Ecto neural progenitor cell (in vitro differentiated cells): ENCODE measurements at regions not wholly inside any gene's neighbourhood (a gene's known extent, or its start where the extent isn't known, plus 50 kb on each side); places are given as distances from the start of the nearest gene placed in this dataset.

ENCODE experiments used
- DNase-seq: peaks from one replicate; pipeline ENCODE4 v3.0.0-alpha.2; 2018; ENCODE audit warnings: low spot score

DNA sequence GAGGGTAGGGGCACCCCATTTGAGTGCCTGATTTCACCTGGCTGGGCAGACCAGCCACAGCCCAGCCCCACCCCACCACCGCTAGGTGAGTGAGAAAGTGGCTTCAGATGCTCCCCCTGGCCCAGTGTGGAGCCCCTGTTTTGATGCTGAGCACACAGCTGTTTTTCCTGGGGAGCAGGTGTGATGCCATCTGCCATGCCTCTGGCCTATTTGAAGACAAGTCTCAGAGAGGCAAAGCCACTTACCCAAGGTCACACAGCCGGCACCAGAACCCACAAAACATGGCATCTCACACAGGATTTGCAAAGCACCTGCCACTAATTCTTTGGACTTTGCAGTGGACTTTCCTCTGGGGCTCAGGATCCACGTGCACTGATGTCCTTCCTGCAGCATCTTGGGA, 131.3 kb downstream of the INHBB start:
- no peak for DNase-seq

DNA sequence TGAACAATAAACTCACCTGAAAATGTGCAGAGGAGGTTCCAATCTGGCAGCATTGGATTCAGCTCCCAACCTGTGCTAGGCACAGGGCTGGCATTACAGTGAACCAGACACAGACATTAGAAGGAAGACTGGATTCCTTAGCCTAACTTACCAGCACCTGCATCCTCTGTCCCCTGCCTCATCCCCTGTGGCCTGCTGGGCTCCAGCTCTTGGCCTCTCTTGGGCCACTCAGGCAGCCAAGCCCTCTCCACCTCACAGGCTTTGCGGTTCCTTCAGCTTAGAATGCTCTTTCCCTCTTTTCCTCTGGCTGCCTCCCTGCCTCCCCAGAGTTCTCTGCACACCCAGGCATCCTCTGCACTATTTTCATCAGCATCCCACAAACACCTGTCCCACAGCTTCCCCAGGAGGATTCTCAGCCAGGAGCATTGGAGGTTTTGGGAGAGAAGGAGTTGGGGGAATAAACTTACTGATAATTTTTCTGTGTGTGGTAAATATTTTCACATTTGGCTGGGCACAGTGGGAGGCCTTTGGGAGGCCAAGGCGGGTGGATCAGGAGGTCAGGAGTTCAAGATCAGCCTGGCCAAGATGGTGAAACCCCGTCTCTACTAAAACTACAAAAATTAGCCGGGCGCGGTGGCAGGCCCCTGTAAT, 132.0 kb downstream of the INHBB start:
- DNase-seq: no peak

DNA sequence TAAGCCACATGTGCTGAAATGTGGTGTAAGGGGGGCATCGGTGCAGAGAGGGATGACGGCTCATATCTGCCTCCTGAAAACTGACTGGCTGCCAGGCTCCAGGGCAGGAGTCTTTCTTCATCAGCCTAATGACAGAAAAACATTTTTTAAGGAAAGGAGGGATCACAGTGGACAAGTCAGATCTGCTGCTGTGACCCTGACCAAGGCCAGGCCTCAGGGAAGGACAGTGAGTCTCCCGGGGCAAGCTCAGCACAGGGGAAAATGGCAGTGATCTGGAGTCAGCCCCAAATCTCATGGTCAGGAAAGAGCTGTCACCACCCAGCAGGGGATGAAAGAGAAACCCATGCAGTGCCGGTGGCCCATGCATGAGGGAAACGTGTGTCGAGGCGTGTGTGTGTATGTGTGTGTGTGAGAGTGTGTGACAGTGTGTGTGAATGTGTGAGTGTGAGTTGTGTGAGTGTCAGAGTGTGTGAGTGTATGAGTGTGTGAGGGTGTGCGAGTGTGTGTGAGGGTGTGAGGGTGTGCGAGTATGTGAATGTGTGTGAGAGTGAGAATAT, 134.5 kb downstream of the INHBB start:
- DNase-seq: no peak

DNA sequence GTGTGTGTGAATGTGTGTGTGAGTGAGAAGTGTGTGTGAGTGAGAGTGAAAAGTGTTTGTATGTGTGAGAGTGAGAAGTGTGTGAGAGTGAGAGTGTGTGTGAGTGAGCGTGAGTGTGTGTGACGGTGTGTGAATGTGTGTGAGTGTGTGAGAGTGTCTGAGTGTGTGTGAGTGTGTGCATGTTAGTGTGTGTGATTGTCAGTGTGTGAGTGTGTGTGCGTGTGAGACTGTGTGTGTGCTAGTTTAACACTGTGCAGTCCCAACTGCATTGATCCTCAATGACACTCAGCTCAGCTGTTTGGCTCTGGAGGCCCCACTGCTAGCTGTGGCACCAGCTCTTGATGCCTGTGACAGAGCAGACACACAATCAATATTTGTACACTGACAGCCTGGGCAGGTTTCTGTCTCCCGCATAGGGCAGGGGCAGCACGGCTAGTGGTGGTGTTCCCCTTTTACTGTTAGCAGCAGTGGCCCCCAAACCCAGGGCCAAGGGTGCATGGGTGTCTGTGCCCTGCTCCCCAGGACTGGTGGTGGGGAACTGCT, 135.0 kb downstream of the INHBB start:
- no peak for DNase-seq

DNA sequence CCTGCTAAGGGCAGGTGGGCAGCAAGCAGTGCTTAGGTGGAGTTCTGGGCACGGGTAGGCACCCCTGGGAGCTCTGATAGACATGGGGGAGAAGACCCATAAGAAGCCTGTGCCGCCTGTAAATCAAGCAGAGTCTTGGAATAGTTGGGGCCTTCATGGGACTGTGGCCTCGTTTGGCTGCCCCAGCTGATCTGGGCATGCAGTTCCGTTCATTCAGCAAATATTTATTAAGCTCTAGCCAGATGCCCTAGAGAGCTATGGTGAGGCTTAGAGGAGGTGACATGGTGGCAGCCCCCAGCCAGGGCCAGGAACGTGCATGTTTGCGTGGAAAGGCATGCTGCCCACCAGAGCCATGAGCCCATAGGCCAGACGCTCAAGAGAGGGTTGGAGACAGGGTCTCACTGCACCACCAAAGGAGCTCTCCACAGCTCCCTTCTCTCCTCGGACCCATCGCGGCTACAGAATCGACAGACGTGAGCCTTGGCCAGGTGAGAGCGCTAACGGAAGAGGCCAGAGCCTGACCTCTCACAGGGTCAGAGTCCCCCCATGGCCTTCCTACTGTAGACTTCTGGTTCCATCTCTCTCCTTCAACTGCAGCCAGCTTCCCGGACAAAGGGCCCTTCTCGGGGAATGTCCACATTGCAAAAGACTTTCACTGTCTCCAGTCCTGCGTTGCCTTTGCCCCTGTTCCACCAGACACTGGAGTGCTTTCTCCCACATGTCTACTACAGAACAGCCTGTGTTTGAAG, 135.7 kb downstream of the INHBB start:
- no peak for DNase-seq

DNA sequence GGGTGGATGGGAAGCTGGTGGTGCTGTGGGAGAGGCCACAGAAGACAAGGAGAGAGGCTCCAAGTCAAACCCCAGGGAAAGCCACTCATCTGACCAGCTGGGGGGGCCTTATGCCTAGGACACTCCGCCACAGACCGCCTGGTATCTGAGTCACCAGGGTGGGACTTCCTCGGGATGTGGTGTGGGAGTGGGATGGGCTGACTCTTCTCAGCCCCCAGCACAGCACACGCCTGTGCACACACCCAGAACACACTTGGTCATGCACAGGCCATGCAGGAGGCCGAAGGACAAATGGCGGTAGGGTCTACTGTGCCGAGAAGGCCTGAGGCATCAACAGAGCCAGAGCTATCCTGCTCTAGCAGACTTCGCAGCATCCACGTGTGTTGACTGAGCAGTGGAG, 136.4 kb downstream of the INHBB start:
- DNase-seq: no peak

DNA sequence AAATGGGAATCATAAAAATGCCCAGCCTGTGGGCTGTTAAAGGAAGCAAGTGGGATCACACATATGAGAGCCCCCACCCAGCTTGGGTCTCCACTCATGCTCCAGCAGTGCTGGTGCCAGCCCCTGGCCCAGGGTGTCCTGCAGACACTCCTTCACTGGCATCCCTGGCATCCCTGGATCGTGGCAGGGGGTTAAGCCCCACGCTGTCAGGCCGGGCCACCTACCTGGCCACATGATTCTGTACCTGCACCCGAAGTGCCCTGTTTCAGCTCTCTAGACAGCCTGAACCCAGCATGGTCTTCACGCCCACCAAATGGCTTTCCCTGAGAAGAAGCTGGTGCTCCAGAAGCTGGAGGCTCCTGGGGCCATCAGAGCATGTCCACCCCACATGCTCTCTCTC, 137.4 kb downstream of the INHBB start:
- no peak for DNase-seq

DNA sequence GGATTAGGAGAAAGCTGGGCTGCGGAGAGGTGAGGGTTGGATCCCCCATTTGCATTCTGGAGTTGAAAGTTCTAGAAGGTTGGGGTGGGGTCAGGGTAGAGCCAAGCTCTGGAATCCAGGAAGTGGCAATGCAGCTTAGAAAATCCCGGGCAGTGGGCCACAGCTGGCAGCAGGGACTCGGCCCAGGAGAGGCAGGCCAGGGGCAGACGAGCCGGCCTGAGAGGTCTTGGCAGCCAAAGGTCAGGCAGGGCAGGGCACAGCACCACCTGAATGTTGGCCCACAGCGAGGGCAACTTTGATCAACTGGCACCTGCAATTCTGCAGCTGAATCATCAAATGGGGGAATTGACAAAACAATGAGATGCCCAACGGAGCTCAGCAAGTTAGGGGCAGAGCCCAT, 139.2 kb downstream of the INHBB start:
- DNase-seq: no peak

DNA sequence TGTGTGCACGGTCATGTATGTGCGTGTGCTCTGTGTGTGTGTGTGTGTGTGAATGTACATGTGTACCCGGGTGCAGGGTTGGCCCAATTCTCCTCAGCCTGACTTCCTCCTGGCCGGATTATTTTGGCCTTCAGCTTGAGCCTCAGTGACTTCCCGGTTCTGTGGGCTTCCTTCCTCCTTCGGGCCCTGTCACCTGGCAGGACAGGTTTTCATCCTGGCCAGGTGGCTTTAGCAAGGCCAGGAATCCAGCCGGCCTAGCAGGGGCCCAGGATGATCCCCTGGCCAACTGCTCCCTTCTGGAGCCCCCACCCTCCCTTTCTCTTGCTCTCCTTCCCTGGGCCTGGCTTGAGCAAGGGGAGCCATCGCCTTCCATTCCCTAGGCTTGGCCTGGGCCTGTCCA, 140.5 kb downstream of the INHBB start:
- no peak for DNase-seq

DNA sequence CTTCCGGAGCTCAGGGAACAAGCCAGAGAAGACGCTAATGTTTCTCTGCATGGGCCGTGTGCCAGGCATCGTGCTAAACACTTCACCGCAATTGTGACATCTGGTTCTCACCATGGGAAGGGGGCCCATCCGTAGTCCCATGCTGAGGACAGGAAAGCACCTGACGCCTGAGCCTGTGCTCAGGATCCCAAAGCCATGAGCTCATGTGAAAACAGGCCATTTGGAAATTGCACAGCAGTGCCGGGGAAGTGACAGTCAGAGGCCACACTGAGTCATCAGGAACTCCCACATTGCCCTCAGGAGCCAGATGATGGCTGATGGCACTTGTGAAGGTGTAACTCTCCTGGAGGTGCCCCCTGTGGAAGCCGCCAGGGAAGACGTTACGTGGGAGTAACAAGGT, 141.0 kb downstream of the INHBB start:
- DNase-seq: no peak

DNA sequence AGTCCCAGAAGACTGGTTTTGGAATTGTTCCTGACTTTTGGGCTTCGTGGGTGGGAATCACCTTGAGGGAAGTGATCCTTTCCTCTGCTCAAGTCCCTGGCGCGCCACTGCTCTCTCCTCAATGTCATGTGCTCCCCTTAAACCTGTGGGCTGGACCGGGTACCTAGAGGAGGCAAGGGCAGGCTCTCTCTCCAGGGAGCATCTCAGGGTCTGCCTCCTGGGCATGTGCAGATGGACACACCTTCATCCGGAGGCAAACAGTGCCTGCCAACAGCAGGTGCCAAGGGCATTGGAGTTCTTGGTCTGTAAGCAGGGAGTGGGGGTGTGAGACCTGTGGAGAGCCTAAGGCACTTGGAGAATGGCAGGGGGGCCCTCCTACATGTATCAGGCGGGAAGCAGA, 142.6 kb downstream of the INHBB start:
- no peak for DNase-seq

DNA sequence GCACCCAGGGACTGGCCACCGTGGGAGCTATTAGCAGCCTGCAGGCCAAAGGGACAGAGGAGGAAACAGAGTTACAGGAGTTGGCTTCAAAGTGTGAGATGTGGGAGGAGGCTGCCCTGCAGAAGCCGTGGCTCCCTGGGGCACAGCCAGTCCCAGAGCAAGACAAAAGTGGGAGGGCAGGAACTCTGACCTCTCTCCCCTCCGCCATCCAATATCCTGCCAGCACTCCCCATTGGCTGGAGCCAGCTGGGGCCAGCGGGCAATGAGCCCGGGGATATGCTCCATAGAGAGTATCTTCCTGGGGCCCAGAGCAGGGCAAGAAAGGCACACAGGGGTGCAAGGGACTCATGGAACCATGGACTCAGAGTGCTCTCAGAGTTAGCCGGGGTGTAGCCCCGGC, 143.1 kb downstream of the INHBB start:
- DNase-seq: no peak

DNA sequence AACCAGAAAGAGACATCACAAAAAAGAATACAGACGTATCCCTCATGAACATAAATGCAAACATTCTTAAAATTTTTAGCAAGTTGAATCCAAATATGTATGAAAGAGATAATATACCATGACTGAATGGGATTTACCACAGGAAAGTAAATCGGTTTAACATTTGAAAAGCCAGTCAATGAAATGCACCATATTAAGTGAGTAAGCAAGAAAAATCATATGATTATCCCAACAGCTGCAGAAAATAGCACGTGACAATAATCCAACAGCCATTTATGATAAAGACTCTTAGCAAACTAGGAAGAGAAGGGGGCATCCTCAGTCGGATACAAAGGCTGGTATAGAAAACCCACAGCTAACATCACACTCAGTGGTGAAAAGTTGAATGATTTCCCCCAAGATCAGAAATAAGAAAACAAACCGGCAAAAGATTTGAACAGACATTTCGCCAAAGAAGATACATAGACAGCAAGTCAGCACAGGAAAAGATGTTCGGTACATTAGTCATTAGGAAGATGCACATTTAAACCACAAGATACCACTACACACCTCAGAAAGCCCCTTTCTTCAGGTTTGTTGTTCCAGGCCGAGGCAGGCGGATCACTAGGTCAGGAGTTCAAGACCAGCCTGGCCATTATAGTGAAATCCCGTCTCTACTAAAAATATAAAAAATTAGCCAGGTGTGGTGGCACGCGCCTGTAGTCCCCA, 144.3 kb downstream of the INHBB start:
- no peak for DNase-seq

DNA sequence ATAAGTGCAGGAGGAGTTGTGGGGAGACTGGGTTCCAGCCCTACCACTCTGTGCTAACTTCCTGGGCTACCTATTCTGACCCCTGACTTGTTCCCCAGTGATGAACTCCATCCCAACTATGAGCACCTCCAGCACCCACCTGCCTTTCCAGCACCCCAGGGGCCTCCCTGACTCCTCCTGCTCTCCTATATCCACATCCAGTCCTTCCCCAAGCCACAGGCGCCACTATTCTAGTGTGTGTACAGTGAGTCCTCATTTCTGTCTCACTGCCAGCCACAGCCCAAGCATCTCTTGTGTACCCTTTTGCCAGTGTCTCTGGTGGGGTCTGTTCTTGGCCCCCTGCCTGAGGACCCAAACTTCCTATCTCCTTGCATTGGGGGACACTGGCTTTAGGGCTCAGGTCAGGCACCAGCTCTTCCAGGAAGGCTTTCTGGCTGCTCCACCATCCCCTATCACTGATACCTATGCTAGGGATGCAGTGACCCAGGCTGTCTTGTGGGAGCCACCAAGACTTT, 145.2 kb downstream of the INHBB start:
- DNase-seq: no peak

DNA sequence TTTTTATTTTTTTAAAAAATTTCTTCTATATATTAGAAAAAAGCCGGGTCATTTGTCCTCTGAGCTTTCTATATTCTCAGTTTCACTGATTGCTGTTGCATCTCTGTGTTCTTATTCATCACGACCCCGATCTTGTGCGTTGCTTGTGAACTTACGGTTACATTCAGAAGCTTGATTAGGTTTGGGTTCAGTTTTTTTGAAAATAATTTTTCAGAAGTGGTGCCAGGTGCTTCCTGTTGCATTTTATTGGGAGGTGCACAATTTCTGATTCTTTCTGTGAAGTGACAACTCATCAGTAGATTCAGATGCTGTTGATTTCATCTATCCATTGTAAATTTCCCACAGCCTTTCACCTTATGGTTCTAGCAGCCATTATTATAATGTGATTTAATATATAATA, 147.3 kb downstream of the INHBB start:
- DNase-seq: no peak

DNA sequence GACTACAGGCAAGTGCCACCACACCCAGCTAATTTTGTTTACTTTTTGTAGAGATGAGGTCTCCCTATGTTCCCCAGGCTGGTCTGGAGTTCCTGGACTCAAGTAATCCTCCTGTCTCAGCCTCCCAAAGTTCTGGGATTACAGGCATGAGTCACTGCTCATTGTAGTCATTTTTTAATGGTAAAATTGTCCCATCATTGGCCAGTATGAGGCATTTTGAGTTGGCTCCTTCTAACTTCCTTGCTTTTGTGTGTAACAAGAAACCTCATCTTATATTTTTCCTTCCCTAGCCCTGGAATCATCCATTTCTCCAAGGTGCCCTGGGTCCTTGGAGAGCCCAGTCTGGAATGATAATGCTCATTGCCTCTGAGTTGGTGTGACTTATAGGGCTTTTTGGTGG, 148.5 kb downstream of the INHBB start:
- DNase-seq: no peak

DNA sequence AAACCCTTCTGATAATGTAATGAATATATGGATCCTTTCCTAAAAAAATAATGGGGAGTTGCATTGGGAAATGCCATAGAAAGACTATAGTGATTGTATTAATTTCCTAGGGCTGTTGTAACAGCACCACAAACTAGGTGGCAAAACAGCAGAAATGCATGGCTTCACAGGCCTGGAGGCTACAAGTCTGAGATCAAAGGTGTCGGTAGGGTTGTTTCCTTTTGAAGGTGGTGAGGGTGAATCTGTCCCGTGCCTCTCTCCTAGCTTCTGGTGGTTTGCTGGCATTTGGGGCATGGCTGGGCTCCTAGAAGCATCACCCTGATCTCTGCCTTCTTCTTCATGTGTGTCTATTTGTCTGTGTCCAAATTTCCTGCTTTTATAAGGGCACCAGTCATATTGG, 149.7 kb downstream of the INHBB start:
- no peak for DNase-seq

DNA sequence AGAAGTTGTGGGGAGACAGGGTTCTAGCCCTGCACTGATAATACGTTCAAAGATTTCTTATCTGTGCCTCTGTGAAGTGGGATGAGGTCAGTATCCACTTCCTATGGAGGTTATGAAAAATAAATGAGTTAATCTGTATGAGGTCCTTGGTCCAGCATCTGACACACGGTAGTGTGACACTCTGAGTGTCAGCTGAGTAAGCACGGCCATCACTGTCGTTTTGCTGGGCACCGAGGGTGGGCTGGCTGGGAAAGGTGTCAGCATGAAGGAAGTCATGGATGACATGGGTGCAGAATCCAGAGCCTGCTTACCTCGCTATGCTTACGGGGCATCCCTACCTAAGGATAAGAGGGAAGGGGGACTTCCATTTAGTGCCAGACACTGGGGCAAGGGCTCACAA, 150.3 kb downstream of the INHBB start:
- no peak for DNase-seq

DNA sequence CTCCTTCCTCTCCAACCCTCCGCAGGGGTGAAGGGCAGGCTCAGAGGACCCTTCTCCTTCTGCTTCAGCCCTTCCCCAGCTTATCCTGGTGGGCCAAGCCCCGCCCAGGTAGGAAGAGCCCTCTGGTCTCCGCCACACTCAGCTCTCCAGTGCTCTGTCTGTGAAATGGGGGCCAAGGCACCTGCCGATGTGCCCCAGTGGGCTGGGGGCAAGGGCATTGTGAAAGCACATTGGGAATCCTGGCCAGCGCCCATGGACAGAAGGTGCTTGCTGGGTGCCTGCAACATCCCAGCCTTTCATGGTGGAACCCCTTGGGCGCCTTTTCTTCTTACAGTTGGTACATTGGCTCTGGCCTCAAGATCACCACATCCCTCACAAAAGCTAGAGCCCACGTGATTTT, 150.8 kb downstream of the INHBB start:
- DNase-seq: no peak

DNA sequence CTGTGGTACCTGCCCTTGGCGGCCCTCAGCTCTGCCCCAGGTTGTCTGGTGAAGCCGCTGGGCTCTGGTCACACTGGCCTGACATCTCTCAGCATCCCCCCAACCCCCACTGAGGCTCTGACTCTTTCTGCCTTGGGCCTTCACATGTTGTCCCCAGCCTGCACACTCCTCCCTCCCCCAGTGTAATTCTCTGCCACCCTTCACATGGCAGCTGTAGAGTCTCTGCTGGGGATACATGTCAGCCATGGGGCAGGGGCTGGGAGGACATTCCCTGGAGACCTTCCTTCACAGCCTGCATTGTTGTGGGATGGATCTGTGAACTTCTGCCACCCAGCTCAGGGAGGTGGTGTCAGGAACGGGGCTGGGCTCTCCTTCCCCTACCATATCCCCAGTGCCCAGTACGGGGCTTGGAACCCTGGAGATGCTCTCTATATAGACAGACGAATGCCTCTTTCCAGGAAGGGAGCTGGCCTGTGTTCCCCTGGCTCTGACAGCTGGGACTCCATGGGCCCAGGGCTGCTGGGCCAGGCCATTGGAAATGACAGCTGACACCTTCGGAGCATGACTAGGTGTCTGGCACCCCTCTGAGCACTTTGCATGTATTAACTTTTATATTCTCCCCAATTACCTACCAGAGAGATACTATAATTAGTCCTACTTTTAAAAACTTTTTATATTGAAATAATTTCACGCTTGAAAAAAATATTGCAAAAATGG, 151.5 kb downstream of the INHBB start:
- DNase-seq: no peak

DNA sequence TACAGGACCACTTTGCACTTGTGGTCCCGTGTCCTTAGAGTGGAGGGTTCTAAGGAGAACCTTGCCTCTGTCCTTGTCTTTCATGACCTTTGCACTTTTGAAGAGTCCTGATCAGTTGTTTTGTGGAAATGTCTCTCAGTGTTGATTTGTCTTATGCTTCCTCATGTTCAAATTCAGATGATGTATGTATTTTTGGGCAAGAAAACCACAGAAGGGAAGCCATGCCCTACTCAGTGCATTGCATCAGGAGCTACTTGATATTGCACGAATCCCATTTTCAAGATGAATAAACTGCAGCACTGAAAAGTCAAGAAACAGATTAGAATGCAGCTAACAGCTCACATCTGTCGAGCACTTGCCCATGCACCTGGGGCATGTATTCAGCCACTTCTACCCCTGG, 152.2 kb downstream of the INHBB start:
- DNase-seq: no peak
